CD4-positive, alpha-beta T cell treated with Interleukin-2 at 100 ng/mL for 4 hours (primary cell): ENCODE measurements at regions not wholly inside any gene's neighbourhood (a gene's known extent, or its start where the extent isn't known, plus 50 kb on each side); places are given as distances from the start of the nearest gene placed in this dataset.
"Not testable (repeated sequence)": the region's sequence is repeated elsewhere in the genome, so short reads cannot be mapped to it uniquely, and the experiment has no call there.

Experiments
- DNase-seq: peaks from one replicate; pipeline ENCODE4 v3.0.0-alpha.2; 2020; ENCODE audit warnings: low spot score

DNA sequence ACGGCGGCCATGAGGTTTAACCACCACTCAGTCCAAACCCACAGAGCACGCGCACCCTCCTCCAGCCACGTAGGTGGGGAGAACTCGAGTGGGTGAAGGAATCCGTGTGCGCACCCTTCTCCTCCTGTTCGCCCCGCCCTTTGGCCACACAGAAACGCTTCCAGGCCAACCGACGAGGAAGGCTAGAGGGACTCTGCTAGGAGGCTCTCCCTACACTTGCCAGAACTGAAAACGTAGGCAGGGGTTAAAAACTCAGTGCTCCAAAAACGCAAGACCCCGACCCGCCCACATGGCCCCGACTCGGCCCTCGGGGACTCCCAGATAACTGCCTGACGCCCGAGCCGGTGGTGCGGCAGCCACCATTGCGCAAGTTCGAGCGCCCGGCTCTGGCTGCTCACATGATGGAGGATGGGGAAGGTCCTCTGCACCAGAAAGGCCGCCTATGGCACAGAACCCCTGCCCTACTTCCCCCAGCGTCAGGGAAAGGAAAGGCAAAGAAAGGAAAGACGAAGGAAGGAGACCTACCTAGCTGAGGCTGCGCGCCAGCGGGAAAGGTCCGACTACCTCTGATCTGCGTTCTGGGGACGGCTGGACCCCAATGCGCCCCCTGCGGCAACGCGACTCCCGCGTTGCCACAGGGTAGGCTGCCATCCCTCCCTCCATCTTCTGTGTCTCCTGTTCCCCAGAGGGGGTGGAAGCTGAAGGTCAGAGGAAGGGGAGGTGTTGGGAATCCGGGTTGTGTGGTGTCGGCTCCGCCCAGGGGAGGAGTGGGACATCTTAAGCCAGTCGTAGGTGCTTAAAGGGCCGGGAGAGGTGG lies 201.9 kb upstream of the AGTR2 start:
- no peak for DNase-seq

DNA sequence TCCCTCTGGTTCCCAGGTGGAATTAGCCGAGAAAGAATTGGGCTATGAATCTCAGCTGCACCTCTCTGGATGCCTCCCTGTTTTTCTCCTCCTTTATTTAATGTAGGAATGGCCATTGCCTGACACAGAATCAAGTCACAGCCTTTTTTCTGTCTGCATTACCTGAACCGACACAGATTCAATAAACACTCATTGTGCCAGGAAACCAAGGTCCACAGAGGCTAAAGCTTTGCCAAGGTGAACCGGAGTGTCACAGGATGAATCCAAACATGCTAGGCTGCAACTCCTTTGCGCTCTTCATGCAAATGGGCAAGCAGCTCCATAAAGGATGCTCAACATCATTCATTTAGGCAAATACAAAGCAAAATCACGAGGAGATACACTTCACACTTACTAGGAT lies 199.8 kb upstream of the AGTR2 start:
- DNase-seq = no peak

DNA sequence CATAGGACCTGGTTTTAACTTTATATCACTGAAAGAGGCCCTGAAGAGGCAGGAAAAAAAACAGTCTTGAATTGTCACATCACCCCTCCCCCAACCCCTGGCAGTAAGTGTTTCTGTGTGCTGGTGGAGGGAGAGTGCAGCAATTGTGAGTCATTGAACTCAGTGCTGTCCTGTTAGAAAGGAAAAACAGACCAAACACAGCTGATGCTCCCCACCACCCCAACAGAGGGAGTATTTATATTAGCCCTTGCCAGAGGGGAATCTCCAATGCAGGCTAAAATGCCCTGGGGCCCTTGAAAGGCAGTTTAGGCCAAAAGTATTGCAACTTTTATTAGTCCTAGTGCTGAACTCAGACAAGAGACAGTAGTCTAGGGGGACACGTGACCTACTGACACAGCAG lies 197.8 kb upstream of the AGTR2 start:
- DNase-seq = no peak

- no peak for DNase-seq
These were observed 192.5 kb upstream of the AGTR2 start for GRCh38 chrX:115978068-115978467.

GRCh38 chrX:115983148-115983547 lies 187.4 kb upstream of the AGTR2 start:
- DNase-seq = not testable (repeated sequence)

GRCh38 chrX:115987464-115987863 lies 183.1 kb upstream of the AGTR2 start:
- not testable (repeated sequence) for DNase-seq

DNA sequence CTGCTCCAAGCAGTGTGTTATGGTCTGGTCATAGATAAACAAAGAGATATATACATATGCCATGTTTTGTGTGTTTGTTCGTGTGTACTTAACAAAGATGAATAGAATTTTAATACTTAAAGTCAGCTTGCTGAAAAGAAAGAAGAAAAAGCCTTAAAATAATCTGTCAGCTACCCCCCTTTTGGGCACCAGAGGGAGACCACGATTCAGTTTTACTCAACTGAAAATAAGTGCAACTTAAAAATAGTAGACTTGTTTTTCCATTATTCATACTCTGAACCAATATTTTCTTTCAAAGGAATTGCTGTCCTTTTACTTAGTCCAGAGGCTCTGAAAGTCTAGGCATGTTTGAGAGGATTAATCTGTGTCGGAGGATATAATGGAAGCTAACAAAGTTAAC lies 181.7 kb upstream of the AGTR2 start:
- no peak for DNase-seq

DNA sequence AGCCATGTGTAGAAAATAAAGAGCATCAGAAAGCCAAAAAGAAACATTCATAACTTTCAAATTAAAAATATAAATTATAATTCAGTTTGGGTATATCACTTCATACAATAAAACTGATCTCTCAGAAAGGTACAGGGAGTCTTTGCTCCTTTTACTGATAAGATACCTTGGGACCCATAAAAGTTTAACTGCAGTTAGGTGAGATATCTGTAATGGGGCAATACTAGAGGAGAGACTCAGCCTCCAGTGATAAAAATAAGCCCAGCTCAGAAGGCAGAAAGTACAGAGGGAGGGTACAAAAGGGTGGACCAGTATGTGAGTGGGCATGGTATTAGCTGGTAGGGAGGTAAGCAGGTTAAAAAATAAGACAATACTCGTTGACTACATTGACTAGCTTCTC lies 180.9 kb upstream of the AGTR2 start:
- DNase-seq = no peak

GRCh38 chrX:116009346-116009745 lies 161.2 kb upstream of the AGTR2 start:
- DNase-seq = no peak

- DNase-seq = no peak
These were observed 160.5 kb upstream of the AGTR2 start for GRCh38 chrX:116009861-116010710.

DNA sequence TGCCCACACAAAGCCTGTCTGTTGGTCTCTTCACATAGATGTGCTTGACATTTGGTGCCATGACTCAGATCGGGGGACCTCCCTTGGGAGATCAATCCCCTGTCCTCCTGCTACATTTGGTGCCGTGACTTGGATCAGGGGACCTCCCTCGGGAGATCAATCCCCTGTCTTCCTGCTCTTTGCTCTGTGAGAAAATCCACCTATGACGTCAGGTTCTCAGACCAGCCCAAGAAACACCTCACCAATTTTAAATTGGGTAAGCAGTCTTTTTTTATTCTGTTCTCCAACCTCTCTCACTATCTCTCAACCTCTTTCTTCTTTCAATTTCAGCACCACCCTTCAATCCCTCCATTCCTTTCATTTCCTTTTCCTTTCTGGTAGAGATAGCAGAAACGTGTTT lies 159.6 kb upstream of the AGTR2 start:
- DNase-seq = no peak

DNA sequence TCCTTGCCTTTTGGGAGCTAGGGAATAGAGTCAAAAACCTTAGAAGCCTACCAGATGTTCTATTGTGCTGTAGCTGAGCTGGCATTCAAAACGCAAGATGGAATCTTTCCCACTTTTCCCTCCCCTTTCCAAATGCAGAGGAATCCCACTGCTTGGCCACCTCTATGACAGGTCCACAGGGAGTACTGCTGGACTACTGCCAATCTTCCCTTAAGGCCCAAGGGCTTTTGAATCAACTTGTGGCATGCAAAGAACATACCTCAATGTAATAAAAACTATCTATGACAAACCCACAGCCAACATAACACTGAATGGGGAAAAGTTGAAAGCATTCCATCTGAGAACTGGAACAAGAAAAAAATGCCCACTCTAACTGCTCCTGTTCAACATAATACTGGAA lies 139.2 kb upstream of the AGTR2 start:
- no peak for DNase-seq
